Type B pancreatic cell (in vitro differentiated cells): ENCODE measurements at regions not wholly inside any gene's neighbourhood (a gene's known extent, or its start where the extent isn't known, plus 50 kb on each side); places are given as distances from the start of the nearest gene placed in this dataset.

ENCODE experiments used
- DNase-seq: peaks from one replicate; pipeline ENCODE4 v3.0.0; 2021; ENCODE audit warnings: mixed read lengths; ENCODE audit not compliant: unreplicated experiment; ENCODE audit errors: extremely low spot score
- H3K27ac Mint-ChIP-seq: 2 replicates; pipeline ENCODE4 v1.8.0; 2021; ENCODE audit warnings: mild to moderate bottlenecking, mixed read lengths
- H3K27me3 Mint-ChIP-seq: 2 replicates; pipeline ENCODE4 v1.8.0; 2021; ENCODE audit warnings: mixed read lengths
- H3K36me3 Mint-ChIP-seq: 2 replicates; pipeline ENCODE4 v1.8.0; 2021; ENCODE audit warnings: mixed read lengths
- H3K4me1 Mint-ChIP-seq: one replicate; pipeline ENCODE4 v1.8.0; 2021; ENCODE audit warnings: mixed read lengths; ENCODE audit not compliant: unreplicated experiment
- H3K4me3 Mint-ChIP-seq: 2 replicates; pipeline ENCODE4 v1.8.0; 2021; ENCODE audit warnings: mild to moderate bottlenecking, mixed read lengths
- H3K9me3 Mint-ChIP-seq: 2 replicates; pipeline ENCODE4 v1.8.0; 2021; ENCODE audit warnings: mixed read lengths
- TF ChIP-seq, protein P1 (sequence below): fragments of 200-600 bp; sonication (generic); conservative IDR thresholded peaks from 2 replicates; pipeline ENCODE4 v1.5.0; 2021; ENCODE audit warnings: antibody characterized with exemption, mild to moderate bottlenecking

GRCh38 chr2:195018462-195018861 is 638.6 kb upstream of the SLC39A10 start:
- no peak for DNase-seq
- H3K27ac Mint-ChIP-seq, result no peak overlapping the region
- H3K4me1 Mint-ChIP-seq, result no peaks in the 10 kb centered on the region
- H3K27me3 Mint-ChIP-seq, result no peaks in the 10 kb centered on the region
- TF ChIP-seq, protein P1, sequence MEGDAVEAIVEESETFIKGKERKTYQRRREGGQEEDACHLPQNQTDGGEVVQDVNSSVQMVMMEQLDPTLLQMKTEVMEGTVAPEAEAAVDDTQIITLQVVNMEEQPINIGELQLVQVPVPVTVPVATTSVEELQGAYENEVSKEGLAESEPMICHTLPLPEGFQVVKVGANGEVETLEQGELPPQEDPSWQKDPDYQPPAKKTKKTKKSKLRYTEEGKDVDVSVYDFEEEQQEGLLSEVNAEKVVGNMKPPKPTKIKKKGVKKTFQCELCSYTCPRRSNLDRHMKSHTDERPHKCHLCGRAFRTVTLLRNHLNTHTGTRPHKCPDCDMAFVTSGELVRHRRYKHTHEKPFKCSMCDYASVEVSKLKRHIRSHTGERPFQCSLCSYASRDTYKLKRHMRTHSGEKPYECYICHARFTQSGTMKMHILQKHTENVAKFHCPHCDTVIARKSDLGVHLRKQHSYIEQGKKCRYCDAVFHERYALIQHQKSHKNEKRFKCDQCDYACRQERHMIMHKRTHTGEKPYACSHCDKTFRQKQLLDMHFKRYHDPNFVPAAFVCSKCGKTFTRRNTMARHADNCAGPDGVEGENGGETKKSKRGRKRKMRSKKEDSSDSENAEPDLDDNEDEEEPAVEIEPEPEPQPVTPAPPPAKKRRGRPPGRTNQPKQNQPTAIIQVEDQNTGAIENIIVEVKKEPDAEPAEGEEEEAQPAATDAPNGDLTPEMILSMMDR, result no peak
- H3K36me3 Mint-ChIP-seq, result no peaks in the 10 kb centered on the region
- no peak overlapping the region for H3K4me3 Mint-ChIP-seq
- H3K9me3 Mint-ChIP-seq, result no peaks in the 10 kb centered on the region

DNA sequence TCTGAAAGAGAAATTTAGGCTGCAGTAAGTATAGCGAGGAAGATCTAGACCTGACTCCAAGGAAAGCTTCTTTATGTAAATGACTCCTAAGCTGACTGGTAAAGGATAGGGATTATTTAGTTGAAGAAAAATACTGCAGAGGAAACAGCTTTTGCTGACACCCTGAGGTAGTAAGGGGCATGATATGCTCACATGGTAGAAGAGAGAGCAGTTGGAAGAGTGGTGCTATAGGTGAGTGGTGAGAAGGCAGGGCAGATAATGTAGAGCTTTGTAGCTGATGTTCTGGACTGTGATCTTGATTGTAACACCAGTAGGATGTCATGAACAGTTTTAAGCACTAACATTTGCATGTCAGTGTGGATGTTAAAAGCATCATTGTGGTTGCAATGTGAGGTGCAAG is 639.1 kb upstream of the SLC39A10 start:
- no peak for DNase-seq
- TF ChIP-seq, protein P1, result no peak
- Mint-ChIP-seq H3K27ac (no peak overlapping the region), H3K27me3 (no peaks in the 10 kb centered on the region), H3K9me3 (no peaks in the 10 kb centered on the region), H3K4me1 (no peaks in the 10 kb centered on the region), H3K4me3 (no peak overlapping the region), H3K36me3 (no peaks in the 10 kb centered on the region)

- no peaks in the 10 kb centered on the region for H3K36me3 Mint-ChIP-seq
- TF ChIP-seq, protein P1, result no peak
- no peak overlapping the region for H3K4me3 Mint-ChIP-seq
- no peak for DNase-seq
- H3K27me3 Mint-ChIP-seq, result no peaks in the 10 kb centered on the region
- H3K4me1 Mint-ChIP-seq, result no peaks in the 10 kb centered on the region
- no peak overlapping the region for H3K27ac Mint-ChIP-seq
- no peaks in the 10 kb centered on the region for H3K9me3 Mint-ChIP-seq
Measured at GRCh38 chr2:195016841-195017240, 640.2 kb upstream of the SLC39A10 start.

GRCh38 chr2:195009202-195009601 is 647.8 kb upstream of the SLC39A10 start:
- no peaks in the 10 kb centered on the region for H3K4me1 Mint-ChIP-seq
- H3K4me3 Mint-ChIP-seq, result no peak overlapping the region
- no peak overlapping the region for H3K27ac Mint-ChIP-seq
- H3K27me3 Mint-ChIP-seq, result no peaks in the 10 kb centered on the region
- H3K9me3 Mint-ChIP-seq, result no peaks in the 10 kb centered on the region
- no peaks in the 10 kb centered on the region for H3K36me3 Mint-ChIP-seq
- TF ChIP-seq, protein P1, result no peak
- no peak for DNase-seq

GRCh38 chr2:195006856-195007255 is 650.2 kb upstream of the SLC39A10 start:
- Mint-ChIP-seq H3K4me3 (no peak overlapping the region), H3K4me1 (no peaks in the 10 kb centered on the region), H3K9me3 (no peaks in the 10 kb centered on the region), H3K27ac (no peak overlapping the region), H3K27me3 (no peaks in the 10 kb centered on the region), H3K36me3 (no peaks in the 10 kb centered on the region)
- DNase-seq, result no peak
- TF ChIP-seq, protein P1, result no peak

GRCh38 chr2:195003881-195004471 is 653.0 kb upstream of the SLC39A10 start:
- TF ChIP-seq, protein P1, result no peak
- Mint-ChIP-seq H3K9me3 (no peaks in the 10 kb centered on the region), H3K27ac (no peak overlapping the region), H3K4me3 (no peak overlapping the region), H3K4me1 (no peaks in the 10 kb centered on the region), H3K27me3 (no peaks in the 10 kb centered on the region), H3K36me3 (no peaks in the 10 kb centered on the region)
- DNase-seq, result no peak
